ENCODE measurements at regions not wholly inside any gene's neighbourhood (a gene's known extent, or its start where the extent isn't known, plus 50 kb on each side); places are given as distances from the start of the nearest gene placed in this dataset.
"Not testable (repeated sequence)": the region's sequence is repeated elsewhere in the genome, so short reads cannot be mapped to it uniquely, and the experiment has no call there.

GRCh38 chr12:84495711-84496110, 416.9 kb downstream of the SLC6A15 start:
- no peak for DNase-seq (ENCODE audit: low spot score)

GRCh38 chr12:84492351-84492883, 420.2 kb downstream of the SLC6A15 start:
- DNase-seq (ENCODE audit: low spot score): no peak

- DNase-seq (ENCODE audit: low spot score): no peak
These were observed 427.8 kb downstream of the SLC6A15 start for GRCh38 chr12:84484798-84485197.

- DNase-seq (ENCODE audit: low spot score): no peak
These were observed 431.8 kb downstream of the SLC6A15 start for GRCh38 chr12:84480803-84481202.

GRCh38 chr12:84470361-84470760, 442.2 kb downstream of the SLC6A15 start:
- no peak for DNase-seq (ENCODE audit: low spot score)

GRCh38 chr12:84464616-84465015, 448.0 kb downstream of the SLC6A15 start:
- DNase-seq (ENCODE audit: low spot score): no peak

- no peak for DNase-seq (ENCODE audit: low spot score)
These were observed 448.7 kb downstream of the SLC6A15 start for GRCh38 chr12:84463741-84464495.

- DNase-seq (ENCODE audit: low spot score): no peak
These were observed 457.0 kb downstream of the SLC6A15 start for GRCh38 chr12:84455598-84455997.

- not testable (repeated sequence) for DNase-seq (ENCODE audit: low spot score)
These were observed 466.1 kb downstream of the SLC6A15 start for GRCh38 chr12:84446478-84446877.

- no peak for DNase-seq (ENCODE audit: low spot score)
These were observed 476.5 kb downstream of the SLC6A15 start for GRCh38 chr12:84436134-84436533.

- DNase-seq (ENCODE audit: low spot score): peak; percentile 51
These were observed 476.9 kb downstream of the SLC6A15 start for GRCh38 chr12:84435682-84436081.

GRCh38 chr12:84422340-84422739, 490.3 kb downstream of the SLC6A15 start:
- no peak for DNase-seq (ENCODE audit: low spot score)

GRCh38 chr12:84421103-84421502, 491.5 kb downstream of the SLC6A15 start:
- no peak for DNase-seq (ENCODE audit: low spot score)

- DNase-seq (ENCODE audit: low spot score): no peak
These were observed 496.0 kb downstream of the SLC6A15 start for GRCh38 chr12:84416626-84417025.

GRCh38 chr12:84415946-84416345, 496.7 kb downstream of the SLC6A15 start:
- DNase-seq (ENCODE audit: low spot score): no peak

- no peak for DNase-seq (ENCODE audit: low spot score)
These were observed 498.9 kb downstream of the SLC6A15 start for GRCh38 chr12:84413656-84414055.

- DNase-seq (ENCODE audit: low spot score): no peak
These were observed 500.4 kb downstream of the SLC6A15 start for GRCh38 chr12:84412226-84412625.

- DNase-seq (ENCODE audit: low spot score): no peak
These were observed 501.6 kb downstream of the SLC6A15 start for GRCh38 chr12:84411031-84411430.

GRCh38 chr12:84408936-84409335, 503.7 kb downstream of the SLC6A15 start:
- no peak for DNase-seq (ENCODE audit: low spot score)

GRCh38 chr12:84406720-84407119, 505.9 kb downstream of the SLC6A15 start:
- DNase-seq (ENCODE audit: low spot score): not testable (repeated sequence)

- no peak for DNase-seq (ENCODE audit: low spot score)
These were observed 514.8 kb downstream of the SLC6A15 start for GRCh38 chr12:84397846-84398245.

- DNase-seq (ENCODE audit: low spot score): no peak
These were observed 515.3 kb downstream of the SLC6A15 start for GRCh38 chr12:84397263-84397662.

GRCh38 chr12:84391176-84391575, 521.4 kb downstream of the SLC6A15 start:
- DNase-seq (ENCODE audit: low spot score): not testable (repeated sequence)

GRCh38 chr12:84384384-84384783, 528.2 kb downstream of the SLC6A15 start:
- no peak for DNase-seq (ENCODE audit: low spot score)
